Hepatocyte (in vitro differentiated cells): ENCODE measurements at regions not wholly inside any gene's neighbourhood (a gene's known extent, or its start where the extent isn't known, plus 50 kb on each side); places are given as distances from the start of the nearest gene placed in this dataset.

Experiments
- EZH2phosphoT487 ChIP-seq: fragments of 200-600 bp; sonication (generic); IDR thresholded peaks from one replicate; pipeline ENCODE4 v1.6.1; 2018; ENCODE audit warnings: antibody characterized with exemption, mild to moderate bottlenecking, low read depth, moderate library complexity; ENCODE audit not compliant: unreplicated experiment, severe bottlenecking
- TF ChIP-seq, protein P1 (sequence below): fragments of 200-600 bp; sonication (generic); IDR thresholded peaks from 2 replicates; pipeline ENCODE4 v1.5.1; 2016; ENCODE audit warnings: antibody characterized with exemption, mild to moderate bottlenecking; ENCODE audit not compliant: poor library complexity

DNA sequence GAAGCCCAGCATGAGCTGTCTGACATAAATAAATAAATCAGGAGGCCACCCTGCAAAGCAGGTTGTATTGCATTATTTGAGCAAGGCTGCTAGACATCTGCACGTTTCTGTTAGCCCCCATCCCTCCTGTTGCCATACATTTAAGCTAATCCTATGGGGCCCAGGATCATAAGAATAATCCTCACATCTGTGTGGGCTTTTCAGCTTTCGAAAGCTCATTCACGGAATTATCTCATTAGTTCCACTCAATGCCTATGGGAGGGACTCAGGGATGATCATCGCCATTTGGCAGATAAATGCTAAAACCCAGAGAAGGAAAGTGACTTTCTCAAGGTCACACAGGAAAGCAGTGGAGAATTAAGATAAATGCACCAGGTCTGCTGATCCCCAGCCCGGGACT lies 123.4 kb downstream of the TLE3 start:
- TF ChIP-seq, protein P1, sequence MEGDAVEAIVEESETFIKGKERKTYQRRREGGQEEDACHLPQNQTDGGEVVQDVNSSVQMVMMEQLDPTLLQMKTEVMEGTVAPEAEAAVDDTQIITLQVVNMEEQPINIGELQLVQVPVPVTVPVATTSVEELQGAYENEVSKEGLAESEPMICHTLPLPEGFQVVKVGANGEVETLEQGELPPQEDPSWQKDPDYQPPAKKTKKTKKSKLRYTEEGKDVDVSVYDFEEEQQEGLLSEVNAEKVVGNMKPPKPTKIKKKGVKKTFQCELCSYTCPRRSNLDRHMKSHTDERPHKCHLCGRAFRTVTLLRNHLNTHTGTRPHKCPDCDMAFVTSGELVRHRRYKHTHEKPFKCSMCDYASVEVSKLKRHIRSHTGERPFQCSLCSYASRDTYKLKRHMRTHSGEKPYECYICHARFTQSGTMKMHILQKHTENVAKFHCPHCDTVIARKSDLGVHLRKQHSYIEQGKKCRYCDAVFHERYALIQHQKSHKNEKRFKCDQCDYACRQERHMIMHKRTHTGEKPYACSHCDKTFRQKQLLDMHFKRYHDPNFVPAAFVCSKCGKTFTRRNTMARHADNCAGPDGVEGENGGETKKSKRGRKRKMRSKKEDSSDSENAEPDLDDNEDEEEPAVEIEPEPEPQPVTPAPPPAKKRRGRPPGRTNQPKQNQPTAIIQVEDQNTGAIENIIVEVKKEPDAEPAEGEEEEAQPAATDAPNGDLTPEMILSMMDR: no peak
- no peak for TF ChIP-seq EZH2phosphoT487
